ENCODE measurements at regions not wholly inside any gene's neighbourhood (a gene's known extent, or its start where the extent isn't known, plus 50 kb on each side); places are given as distances from the start of the nearest gene placed in this dataset.

DNA sequence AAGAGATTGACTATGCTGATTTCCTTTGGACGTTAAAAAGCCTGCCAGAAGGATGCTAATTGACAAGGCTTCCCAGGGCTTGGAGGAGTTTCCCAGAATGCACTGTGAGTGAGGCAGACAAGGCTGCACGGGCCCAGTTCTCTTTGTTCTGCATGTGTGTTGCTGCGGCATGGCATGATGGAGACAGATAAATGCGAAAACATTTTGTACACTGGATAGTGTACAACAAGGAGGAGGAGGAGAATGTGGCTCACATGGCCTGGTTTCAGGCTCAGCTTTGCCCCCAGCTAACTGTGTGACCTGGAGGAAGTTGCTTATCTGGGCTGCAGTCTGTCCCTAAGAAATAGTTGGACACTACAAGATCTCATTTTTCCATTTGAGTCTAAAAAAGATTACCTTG lies 135.5 kb upstream of the CPEB4 start:
- TF ChIP-seq, protein P1, sequence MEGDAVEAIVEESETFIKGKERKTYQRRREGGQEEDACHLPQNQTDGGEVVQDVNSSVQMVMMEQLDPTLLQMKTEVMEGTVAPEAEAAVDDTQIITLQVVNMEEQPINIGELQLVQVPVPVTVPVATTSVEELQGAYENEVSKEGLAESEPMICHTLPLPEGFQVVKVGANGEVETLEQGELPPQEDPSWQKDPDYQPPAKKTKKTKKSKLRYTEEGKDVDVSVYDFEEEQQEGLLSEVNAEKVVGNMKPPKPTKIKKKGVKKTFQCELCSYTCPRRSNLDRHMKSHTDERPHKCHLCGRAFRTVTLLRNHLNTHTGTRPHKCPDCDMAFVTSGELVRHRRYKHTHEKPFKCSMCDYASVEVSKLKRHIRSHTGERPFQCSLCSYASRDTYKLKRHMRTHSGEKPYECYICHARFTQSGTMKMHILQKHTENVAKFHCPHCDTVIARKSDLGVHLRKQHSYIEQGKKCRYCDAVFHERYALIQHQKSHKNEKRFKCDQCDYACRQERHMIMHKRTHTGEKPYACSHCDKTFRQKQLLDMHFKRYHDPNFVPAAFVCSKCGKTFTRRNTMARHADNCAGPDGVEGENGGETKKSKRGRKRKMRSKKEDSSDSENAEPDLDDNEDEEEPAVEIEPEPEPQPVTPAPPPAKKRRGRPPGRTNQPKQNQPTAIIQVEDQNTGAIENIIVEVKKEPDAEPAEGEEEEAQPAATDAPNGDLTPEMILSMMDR (IDR thresholded peaks at IDR 0.05; ENCODE audit: low read length) = no peak
- no peak for TF ChIP-seq EZH2 (optimal IDR thresholded peaks at IDR 0.05; ENCODE audit: low read depth, low read length)
- no peak for TF ChIP-seq EZH2phosphoT487 (IDR thresholded peaks at IDR 0.05; ENCODE audit: low read length)
